HepG2 (cell line): ENCODE measurements at regions not wholly inside any gene's neighbourhood (a gene's known extent, or its start where the extent isn't known, plus 50 kb on each side); places are given as distances from the start of the nearest gene placed in this dataset.

ENCODE experiments used
- ATAC-seq: fragments of 200-7000 bp; cut with Tn5 transposase; 3 replicates; pipeline ENCODE4 v1.9.1; 2020; ENCODE audit warnings: mild to moderate bottlenecking, moderate library complexity
- BruUV-seq: library from RNA; stranded (reverse); fragments of 400-500 nt; replicated peaks from 2 replicates; lab custom pipeline; 2021; lab: Mats Ljungman, UMichigan
- CTCF ChIA-PET: fragments of 300-600 bp; formaldehyde crosslinking; extraction: SDS; loops from one replicate; lab custom pipeline; 2021; ENCODE audit warnings: low total read pairs, inconsistent platforms, low intra/inter-chr PET ratio; lab: Yijun Ruan, JAX
- POLR2A ChIA-PET: fragments of 350-600 bp; sonication (Branson Sonifier 250); formaldehyde crosslinking; loops from one replicate; lab custom pipeline; 2020; ENCODE audit warnings: antibody characterized with exemption, inconsistent platforms; lab: Yijun Ruan, JAX
- DNase-seq: peaks from one replicate; pipeline ENCODE4 v3.0.0-alpha.2; 2015; ENCODE audit warnings: low spot score
- FAIRE-seq: peaks from 3 replicates; lab custom pipeline; 2011; peaks lifted over from hg19 to GRCh38; lab: Jason Lieb, UNC
- H2AFZ ChIP-seq: one replicate; pipeline ENCODE4 v1.6.1; 2011; ENCODE audit warnings: low read length, inconsistent platforms
- H3K27ac ChIP-seq: fragments of 300-600 bp; 3 replicates; pipeline ENCODE4 v1.8.0; 2011; ENCODE audit warnings: mixed run types, mild to moderate bottlenecking, mixed read lengths, low read length, inconsistent platforms; ENCODE audit not compliant: insufficient read depth; ENCODE audit errors: extremely low read length
- H3K27me3 ChIP-seq, 2 experiments: fragments of 200-600 bp in 1 of 2; 2 replicates in 1 of 2; 3 replicates in 1 of 2; pipeline versions ENCODE4 v1.6.0 to v1.8.0; 2011; ENCODE audit warnings: low read length in 2 of 2, mild to moderate bottlenecking in 2 of 2, moderate library complexity in 2 of 2, inconsistent platforms in 1 of 2; ENCODE audit not compliant: insufficient read depth in 2 of 2, control insufficient read depth in 1 of 2
- H3K36me3 ChIP-seq, 2 experiments: fragments of 200-600 bp in 1 of 2; replicated peaks in 1 of 2; 2 replicates in 1 of 2; 3 replicates in 1 of 2; pipeline versions ENCODE4 v1.5.1 to v1.8.0; 2011; ENCODE audit warnings: low read length in 2 of 2, inconsistent platforms in 1 of 2; ENCODE audit not compliant: insufficient read depth in 2 of 2, control insufficient read depth in 1 of 2
- H3K4me1 ChIP-seq: 2 replicates; pipeline ENCODE4 v1.5.1; 2012; ENCODE audit warnings: low read length, inconsistent platforms; ENCODE audit not compliant: insufficient read depth
- H3K4me2 ChIP-seq: 2 replicates; pipeline ENCODE4 v1.6.0; 2011; ENCODE audit warnings: low read depth, low read length, inconsistent platforms
- H3K4me3 ChIP-seq, 3 experiments: fragments of 200-600 bp in 1 of 3; sonication (generic), shearing (Covaris generic) in 1 of 3; replicated peaks in 1 of 3; 2 replicates each; pipeline ENCODE4 v1.5.1; 2011 to 2016; ENCODE audit warnings: low read length in 3 of 3, inconsistent platforms in 2 of 3, low read depth in 2 of 3, mild to moderate bottlenecking in 2 of 3, control low read depth in 1 of 3, mixed read lengths in 1 of 3; ENCODE audit not compliant: insufficient read depth in 1 of 3
- H3K79me2 ChIP-seq: one replicate; pipeline ENCODE4 v1.6.1; 2011; ENCODE audit warnings: low read length, inconsistent platforms; ENCODE audit not compliant: insufficient read depth
- H3K9ac ChIP-seq: 2 replicates; pipeline ENCODE4 v1.6.0; 2011; ENCODE audit warnings: mild to moderate bottlenecking, low read depth, low read length, inconsistent platforms; ENCODE audit not compliant: insufficient read depth
- H3K9me3 ChIP-seq: 2 replicates; pipeline ENCODE4 v1.5.1; 2012; ENCODE audit warnings: mild to moderate bottlenecking, low read length
- H4K20me1 ChIP-seq: 2 replicates; pipeline ENCODE4 v1.6.0; 2011; ENCODE audit warnings: inconsistent platforms, mild to moderate bottlenecking, low read length, moderate library complexity; ENCODE audit not compliant: insufficient read depth
- GATAD2A ChIP-seq: IDR thresholded peaks from 2 replicates; pipeline ENCODE4 v1.6.1; 2016
- IRX3 ChIP-seq: sonication (generic); formaldehyde crosslinking; IDR thresholded peaks from 2 replicates; pipeline ENCODE4 v1.8.1; 2023; ENCODE audit warnings: mild to moderate bottlenecking, low read depth, missing genetic modification reagents, borderline replicate concordance
- MXI1 ChIP-seq: IDR thresholded peaks from 3 replicates; pipeline ENCODE4 v1.6.1; 2012; ENCODE audit warnings: low read depth, low read length, inconsistent platforms, borderline replicate concordance
- SKI ChIP-seq: fragments of 450-650 bp; IDR thresholded peaks from one replicate; pipeline ENCODE4 v1.6.1; 2018; ENCODE audit warnings: mild to moderate bottlenecking; ENCODE audit not compliant: partially characterized antibody
- SMAD3 ChIP-seq: sonication (generic); formaldehyde crosslinking; IDR thresholded peaks from 2 replicates; pipeline ENCODE4 v1.4.0; 2020; ENCODE audit warnings: missing genetic modification reagents
- ZFP36 ChIP-seq: fragments of 150-350 bp; IDR thresholded peaks from 2 replicates; pipeline ENCODE4 v1.6.1; 2018; ENCODE audit warnings: borderline replicate concordance, low read length, low read depth; ENCODE audit not compliant: partially characterized antibody
- ZNF460 ChIP-seq: sonication (generic); formaldehyde crosslinking; IDR thresholded peaks from 2 replicates; pipeline ENCODE4 v1.5.1; 2020; ENCODE audit warnings: missing genetic modification reagents, mild to moderate bottlenecking, borderline replicate concordance
- ZNF563 ChIP-seq: sonication (generic); formaldehyde crosslinking; IDR thresholded peaks from 2 replicates; pipeline ENCODE4 v1.8.0; 2022; ENCODE audit warnings: mild to moderate bottlenecking, moderate library complexity, missing genetic modification reagents
- ZNF567 ChIP-seq: sonication (generic); formaldehyde crosslinking; IDR thresholded peaks from 2 replicates; pipeline ENCODE4 v1.8.1; 2023; ENCODE audit warnings: mild to moderate bottlenecking, missing genetic modification reagents, borderline replicate concordance
- ZNF616 ChIP-seq: sonication (generic); formaldehyde crosslinking; IDR thresholded peaks from 2 replicates; pipeline ENCODE4 v1.5.0; 2020; ENCODE audit warnings: low read depth, mild to moderate bottlenecking, missing genetic modification reagents
- ZNF790 ChIP-seq: sonication (generic); formaldehyde crosslinking; IDR thresholded peaks from 2 replicates; pipeline ENCODE4 v1.8.0; 2022; ENCODE audit warnings: missing genetic modification reagents, mild to moderate bottlenecking, borderline replicate concordance
- ZNF816 ChIP-seq: sonication (generic); formaldehyde crosslinking; IDR thresholded peaks from 2 replicates; pipeline ENCODE4 v1.8.0; 2022; ENCODE audit warnings: missing genetic modification reagents, mild to moderate bottlenecking, borderline replicate concordance
- WGBS: methylation state at CpG from one replicate; pipeline ENCODE4 v1.1.6; 2017; ENCODE audit warnings: low lambda C conversion rate; 5-methylcytosine and 5-hydroxymethylcytosine counted together
- in situ Hi-C: cut with HindIII; loops from 2 replicates; pipeline ENCODE4 v1.10.0; 2017; ENCODE audit warnings: low pct_unique_long_range_greater_than_20kb; ENCODE audit not compliant: extremely low pct_ligation_motif_present
- intact Hi-C: fragments of 100-400 bp; cut with micrococcal nuclease; formaldehyde crosslinking; loops from one replicate; pipeline ENCODE4 v1.10.0; 2022; ENCODE audit not compliant: unreplicated experiment
- TF ChIP-seq, protein P1 (sequence below): sonication (generic); formaldehyde crosslinking; IDR thresholded peaks from 2 replicates; pipeline ENCODE4 v1.5.0; 2020; ENCODE audit warnings: missing genetic modification reagents
- TF ChIP-seq, protein P2 (sequence below): sonication (generic); formaldehyde crosslinking; IDR thresholded peaks from 2 replicates; pipeline ENCODE4 v1.5.0; 2020; ENCODE audit warnings: missing genetic modification reagents
- TF ChIP-seq, protein P3 (sequence below): sonication (generic); formaldehyde crosslinking; IDR thresholded peaks from 2 replicates; pipeline ENCODE4 v1.5.0; 2020; ENCODE audit warnings: mild to moderate bottlenecking, missing genetic modification reagents
- TF ChIP-seq, protein P4 (sequence below): sonication (generic); formaldehyde crosslinking; IDR thresholded peaks from 2 replicates; pipeline ENCODE4 v1.5.0; 2020; ENCODE audit warnings: missing genetic modification reagents
- TF ChIP-seq, protein P5 (sequence below): sonication (generic); formaldehyde crosslinking; IDR thresholded peaks from 2 replicates; pipeline ENCODE4 v1.5.0; 2020; ENCODE audit warnings: missing genetic modification reagents, mild to moderate bottlenecking, borderline replicate concordance

DNA sequence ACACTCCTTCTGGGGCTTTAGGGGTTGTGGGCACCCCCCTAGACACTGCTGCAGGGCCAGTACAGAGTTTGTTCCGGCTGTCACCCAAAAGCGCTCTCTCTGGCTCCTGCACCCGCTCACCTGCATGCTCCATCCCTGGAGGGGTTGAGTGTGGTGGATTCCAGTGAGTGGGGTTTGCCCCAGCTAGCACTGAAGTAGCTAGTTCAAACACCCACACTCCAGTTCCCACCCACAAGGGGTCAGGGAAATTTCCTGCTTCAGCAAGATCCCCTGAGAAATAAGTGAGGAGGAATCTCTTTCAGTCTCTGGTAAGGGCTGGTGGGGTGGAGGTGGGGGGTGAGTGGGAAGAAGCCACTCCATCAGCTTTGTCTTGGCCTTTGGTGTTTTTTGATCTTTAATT lies 73.6 kb downstream of the TMEM17 start:
- TF ChIP-seq, protein P1, sequence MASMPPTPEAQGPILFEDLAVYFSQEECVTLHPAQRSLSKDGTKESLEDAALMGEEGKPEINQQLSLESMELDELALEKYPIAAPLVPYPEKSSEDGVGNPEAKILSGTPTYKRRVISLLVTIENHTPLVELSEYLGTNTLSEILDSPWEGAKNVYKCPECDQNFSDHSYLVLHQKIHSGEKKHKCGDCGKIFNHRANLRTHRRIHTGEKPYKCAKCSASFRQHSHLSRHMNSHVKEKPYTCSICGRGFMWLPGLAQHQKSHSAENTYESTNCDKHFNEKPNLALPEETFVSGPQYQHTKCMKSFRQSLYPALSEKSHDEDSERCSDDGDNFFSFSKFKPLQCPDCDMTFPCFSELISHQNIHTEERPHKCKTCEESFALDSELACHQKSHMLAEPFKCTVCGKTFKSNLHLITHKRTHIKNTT (CRISPR knock-in tag), result no peak
- no peak for TF ChIP-seq ZNF460 (CRISPR knock-in tag)
- TF ChIP-seq, protein P2, sequence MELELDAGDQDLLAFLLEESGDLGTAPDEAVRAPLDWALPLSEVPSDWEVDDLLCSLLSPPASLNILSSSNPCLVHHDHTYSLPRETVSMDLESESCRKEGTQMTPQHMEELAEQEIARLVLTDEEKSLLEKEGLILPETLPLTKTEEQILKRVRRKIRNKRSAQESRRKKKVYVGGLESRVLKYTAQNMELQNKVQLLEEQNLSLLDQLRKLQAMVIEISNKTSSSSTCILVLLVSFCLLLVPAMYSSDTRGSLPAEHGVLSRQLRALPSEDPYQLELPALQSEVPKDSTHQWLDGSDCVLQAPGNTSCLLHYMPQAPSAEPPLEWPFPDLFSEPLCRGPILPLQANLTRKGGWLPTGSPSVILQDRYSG (CRISPR knock-in tag), result no peak
- TF ChIP-seq ZFP36, result no peak
- TF ChIP-seq ZNF563 (CRISPR knock-in tag), result no peak
- TF ChIP-seq MXI1, result no peak
- TF ChIP-seq, protein P3, sequence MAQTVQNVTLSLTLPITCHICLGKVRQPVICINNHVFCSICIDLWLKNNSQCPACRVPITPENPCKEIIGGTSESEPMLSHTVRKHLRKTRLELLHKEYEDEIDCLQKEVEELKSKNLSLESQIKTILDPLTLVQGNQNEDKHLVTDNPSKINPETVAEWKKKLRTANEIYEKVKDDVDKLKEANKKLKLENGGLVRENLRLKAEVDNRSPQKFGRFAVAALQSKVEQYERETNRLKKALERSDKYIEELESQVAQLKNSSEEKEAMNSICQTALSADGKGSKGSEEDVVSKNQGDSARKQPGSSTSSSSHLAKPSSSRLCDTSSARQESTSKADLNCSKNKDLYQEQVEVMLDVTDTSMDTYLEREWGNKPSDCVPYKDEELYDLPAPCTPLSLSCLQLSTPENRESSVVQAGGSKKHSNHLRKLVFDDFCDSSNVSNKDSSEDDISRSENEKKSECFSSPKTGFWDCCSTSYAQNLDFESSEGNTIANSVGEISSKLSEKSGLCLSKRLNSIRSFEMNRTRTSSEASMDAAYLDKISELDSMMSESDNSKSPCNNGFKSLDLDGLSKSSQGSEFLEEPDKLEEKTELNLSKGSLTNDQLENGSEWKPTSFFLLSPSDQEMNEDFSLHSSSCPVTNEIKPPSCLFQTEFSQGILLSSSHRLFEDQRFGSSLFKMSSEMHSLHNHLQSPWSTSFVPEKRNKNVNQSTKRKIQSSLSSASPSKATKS, result no peak
- TF ChIP-seq SKI, result no peak
- TF ChIP-seq, protein P4, sequence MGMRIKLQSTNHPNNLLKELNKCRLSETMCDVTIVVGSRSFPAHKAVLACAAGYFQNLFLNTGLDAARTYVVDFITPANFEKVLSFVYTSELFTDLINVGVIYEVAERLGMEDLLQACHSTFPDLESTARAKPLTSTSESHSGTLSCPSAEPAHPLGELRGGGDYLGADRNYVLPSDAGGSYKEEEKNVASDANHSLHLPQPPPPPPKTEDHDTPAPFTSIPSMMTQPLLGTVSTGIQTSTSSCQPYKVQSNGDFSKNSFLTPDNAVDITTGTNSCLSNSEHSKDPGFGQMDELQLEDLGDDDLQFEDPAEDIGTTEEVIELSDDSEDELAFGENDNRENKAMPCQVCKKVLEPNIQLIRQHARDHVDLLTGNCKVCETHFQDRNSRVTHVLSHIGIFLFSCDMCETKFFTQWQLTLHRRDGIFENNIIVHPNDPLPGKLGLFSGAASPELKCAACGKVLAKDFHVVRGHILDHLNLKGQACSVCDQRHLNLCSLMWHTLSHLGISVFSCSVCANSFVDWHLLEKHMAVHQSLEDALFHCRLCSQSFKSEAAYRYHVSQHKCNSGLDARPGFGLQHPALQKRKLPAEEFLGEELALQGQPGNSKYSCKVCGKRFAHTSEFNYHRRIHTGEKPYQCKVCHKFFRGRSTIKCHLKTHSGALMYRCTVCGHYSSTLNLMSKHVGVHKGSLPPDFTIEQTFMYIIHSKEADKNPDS (CRISPR knock-in tag), result no peak
- TF ChIP-seq ZNF616, result no peak
- no peak for TF ChIP-seq ZNF790 (CRISPR knock-in tag)
- no peak for TF ChIP-seq GATAD2A (CRISPR knock-in tag)
- TF ChIP-seq, protein P5, sequence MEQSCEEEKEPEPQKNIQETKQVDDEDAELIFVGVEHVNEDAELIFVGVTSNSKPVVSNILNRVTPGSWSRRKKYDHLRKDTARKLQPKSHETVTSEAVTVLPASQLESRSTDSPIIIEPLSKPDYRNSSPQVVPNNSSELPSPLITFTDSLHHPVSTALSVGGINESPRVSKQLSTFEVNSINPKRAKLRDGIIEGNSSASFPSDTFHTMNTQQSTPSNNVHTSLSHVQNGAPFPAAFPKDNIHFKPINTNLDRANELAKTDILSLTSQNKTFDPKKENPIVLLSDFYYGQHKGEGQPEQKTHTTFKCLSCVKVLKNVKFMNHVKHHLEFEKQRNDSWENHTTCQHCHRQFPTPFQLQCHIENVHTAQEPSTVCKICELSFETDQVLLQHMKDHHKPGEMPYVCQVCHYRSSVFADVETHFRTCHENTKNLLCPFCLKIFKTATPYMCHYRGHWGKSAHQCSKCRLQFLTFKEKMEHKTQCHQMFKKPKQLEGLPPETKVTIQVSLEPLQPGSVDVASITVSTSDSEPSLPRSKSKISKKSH (CRISPR knock-in tag), result no peak
- no peak for TF ChIP-seq ZNF816 (CRISPR knock-in tag)
- no peak for TF ChIP-seq SMAD3 (CRISPR knock-in tag)
- no peak for TF ChIP-seq IRX3 (CRISPR knock-in tag)
- no peak for TF ChIP-seq ZNF567
- FAIRE-seq (no peak), DNase-seq (no peak), ATAC-seq (no peak)
- no peak overlapping the region for H3K27ac ChIP-seq
- no peaks in the 10 kb centered on the region for H3K9me3 ChIP-seq
- ChIA-PET CTCF (no interaction called here), POLR2A (no interaction called here)
- in situ Hi-C loops (no loop called here), intact Hi-C loops (no loop called here)
- H3K4me1 ChIP-seq, result no peaks in the 10 kb centered on the region
- H2AFZ ChIP-seq, result no peak overlapping the region
- no peak overlapping the region for H3K4me2 ChIP-seq
- H3K79me2 ChIP-seq, result no peaks in the 10 kb centered on the region
- peaks cover 4 to 18% of the 10 kb centered on the region in 2 experiments; a peak in 3 of 5 replicates for H3K27me3 ChIP-seq
- WGBS, result 55% methylated on average over 3 of the region's 3 CpGs
- H3K36me3 ChIP-seq, result no peaks in the 10 kb centered on the region
- no TSS peak for BruUV-seq
- no peak overlapping the region for H3K9ac ChIP-seq
- no peaks in the 10 kb centered on the region for H4K20me1 ChIP-seq
- H3K4me3 ChIP-seq, result no peak overlapping the region
